A673 (cell line): ENCODE measurements at regions not wholly inside any gene's neighbourhood (a gene's known extent, or its start where the extent isn't known, plus 50 kb on each side); places are given as distances from the start of the nearest gene placed in this dataset.

Experiments used
- BruUV-seq: library from RNA; stranded (reverse); fragments of 400-500 nt; replicated peaks from 2 replicates; lab custom pipeline; 2021; lab: Mats Ljungman, UMichigan
- CTCF ChIA-PET: fragments of 300-600 bp; sonication (Branson Sonifier 250); formaldehyde crosslinking; loops from one replicate; lab custom pipeline; 2022; ENCODE audit warnings: antibody characterized with exemption; lab: Charles Lee
- POLR2A ChIA-PET: fragments of 300-600 bp; sonication (Branson Sonifier 250); formaldehyde crosslinking; loops from one replicate; lab custom pipeline; 2022; ENCODE audit warnings: antibody characterized with exemption; ENCODE audit not compliant: low non-redundant PET; lab: Charles Lee
- DNase-seq: peaks from one replicate; pipeline ENCODE4 v3.0.0-alpha.2; 2015; ENCODE audit warnings: low spot score
- H3K27ac ChIP-seq: fragments of 200-600 bp; sonication (generic); 2 replicates; pipeline ENCODE4 v1.5.1; 2016; ENCODE audit warnings: mixed run types, low read depth, mild to moderate bottlenecking, mixed read lengths, antibody characterized with exemption, low read length; ENCODE audit not compliant: poor library complexity, severe bottlenecking
- H3K27me3 ChIP-seq: fragments of 200-600 bp; sonication (generic); replicated peaks from 2 replicates; pipeline ENCODE4 v1.6.1; 2017; ENCODE audit warnings: mixed run types, low read depth, mild to moderate bottlenecking, mixed read lengths, antibody characterized with exemption, low read length; ENCODE audit not compliant: insufficient read depth, poor library complexity
- H3K36me3 ChIP-seq: fragments of 200-600 bp; sonication (generic); 2 replicates; pipeline ENCODE4 v1.6.1; 2016; ENCODE audit warnings: mixed run types, mild to moderate bottlenecking, mixed read lengths, antibody characterized with exemption, low read length; ENCODE audit not compliant: insufficient read depth, poor library complexity, severe bottlenecking
- H3K4me1 ChIP-seq: fragments of 200-600 bp; sonication (generic); 2 replicates; pipeline ENCODE4 v1.6.1; 2017; ENCODE audit warnings: mixed run types, mild to moderate bottlenecking, mixed read lengths, antibody characterized with exemption, low read length; ENCODE audit not compliant: insufficient read depth, poor library complexity, severe bottlenecking
- H3K4me3 ChIP-seq: fragments of 200-600 bp; sonication (generic); 2 replicates; pipeline ENCODE4 v1.5.1; 2016; ENCODE audit warnings: low read depth, mixed run types, mild to moderate bottlenecking, mixed read lengths, low read length; ENCODE audit not compliant: poor library complexity, severe bottlenecking
- H3K9me3 ChIP-seq: fragments of 200-600 bp; sonication (generic); 2 replicates; pipeline ENCODE4 v1.6.1; 2016; ENCODE audit warnings: mixed run types, low read depth, mild to moderate bottlenecking, mixed read lengths, antibody characterized with exemption, low read length; ENCODE audit not compliant: poor library complexity, severe bottlenecking
- EZH2 ChIP-seq: fragments of 200-600 bp; sonication (generic); IDR thresholded peaks from 2 replicates; pipeline ENCODE4 v1.6.1; 2017; ENCODE audit warnings: borderline replicate concordance, low read depth, mild to moderate bottlenecking, mixed read lengths, antibody characterized with exemption, low read length; ENCODE audit not compliant: poor library complexity, severe bottlenecking
- intact Hi-C: fragments of 100-400 bp; cut with micrococcal nuclease; formaldehyde crosslinking; loops from one replicate; pipeline ENCODE4 v1.10.0; 2022; ENCODE audit not compliant: unreplicated experiment
- TF ChIP-seq, protein P1 (sequence below): fragments of 300-800, 200-600 bp; sonication (generic); conservative IDR thresholded peaks from 2 replicates; pipeline ENCODE4 v1.5.1; 2017; ENCODE audit warnings: low read depth, mild to moderate bottlenecking, antibody characterized with exemption, low read length, moderate library complexity, mixed read lengths

DNA sequence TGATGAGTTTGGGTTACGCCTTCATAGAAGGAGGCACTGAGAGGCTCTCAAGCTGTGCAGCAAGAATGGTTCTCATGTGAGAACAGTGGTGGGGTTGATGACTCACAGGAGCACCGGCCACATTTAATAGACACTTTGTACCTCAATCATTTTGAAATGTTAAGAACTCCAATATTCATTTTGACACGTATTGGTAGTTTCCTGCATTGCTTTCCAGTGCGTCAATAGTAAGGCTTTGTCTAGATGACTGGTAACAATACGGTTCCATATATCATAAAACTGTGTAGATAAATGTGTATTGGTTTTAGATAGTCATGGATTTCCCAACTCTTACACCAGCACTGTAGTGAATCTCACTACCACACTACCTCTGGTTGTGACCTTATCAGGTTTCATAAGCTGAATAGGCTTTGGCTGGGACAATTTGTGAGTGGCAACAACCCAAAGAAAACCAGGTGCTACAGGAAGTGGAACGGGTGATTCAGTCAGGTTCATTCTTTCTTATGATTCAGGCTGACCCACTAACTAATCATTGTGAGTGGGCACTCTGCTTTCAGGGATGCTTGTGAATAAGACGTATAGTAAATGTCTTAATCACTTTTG lies 362.6 kb downstream of the KLF5 start:
- no peak for DNase-seq
- BruUV-seq: no TSS peak
- ChIA-PET CTCF (no interaction called here), POLR2A (no interaction called here)
- Histone ChIP-seq H3K27ac (no peak overlapping the region), H3K36me3 (no peaks in the 10 kb centered on the region), H3K9me3 (no peaks in the 10 kb centered on the region), H3K4me1 (no peaks in the 10 kb centered on the region), H3K27me3 (no peaks in the 10 kb centered on the region), H3K4me3 (no peak overlapping the region)
- TF ChIP-seq, protein P1, sequence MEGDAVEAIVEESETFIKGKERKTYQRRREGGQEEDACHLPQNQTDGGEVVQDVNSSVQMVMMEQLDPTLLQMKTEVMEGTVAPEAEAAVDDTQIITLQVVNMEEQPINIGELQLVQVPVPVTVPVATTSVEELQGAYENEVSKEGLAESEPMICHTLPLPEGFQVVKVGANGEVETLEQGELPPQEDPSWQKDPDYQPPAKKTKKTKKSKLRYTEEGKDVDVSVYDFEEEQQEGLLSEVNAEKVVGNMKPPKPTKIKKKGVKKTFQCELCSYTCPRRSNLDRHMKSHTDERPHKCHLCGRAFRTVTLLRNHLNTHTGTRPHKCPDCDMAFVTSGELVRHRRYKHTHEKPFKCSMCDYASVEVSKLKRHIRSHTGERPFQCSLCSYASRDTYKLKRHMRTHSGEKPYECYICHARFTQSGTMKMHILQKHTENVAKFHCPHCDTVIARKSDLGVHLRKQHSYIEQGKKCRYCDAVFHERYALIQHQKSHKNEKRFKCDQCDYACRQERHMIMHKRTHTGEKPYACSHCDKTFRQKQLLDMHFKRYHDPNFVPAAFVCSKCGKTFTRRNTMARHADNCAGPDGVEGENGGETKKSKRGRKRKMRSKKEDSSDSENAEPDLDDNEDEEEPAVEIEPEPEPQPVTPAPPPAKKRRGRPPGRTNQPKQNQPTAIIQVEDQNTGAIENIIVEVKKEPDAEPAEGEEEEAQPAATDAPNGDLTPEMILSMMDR: no peak
- intact Hi-C loops: no loop called here

DNA sequence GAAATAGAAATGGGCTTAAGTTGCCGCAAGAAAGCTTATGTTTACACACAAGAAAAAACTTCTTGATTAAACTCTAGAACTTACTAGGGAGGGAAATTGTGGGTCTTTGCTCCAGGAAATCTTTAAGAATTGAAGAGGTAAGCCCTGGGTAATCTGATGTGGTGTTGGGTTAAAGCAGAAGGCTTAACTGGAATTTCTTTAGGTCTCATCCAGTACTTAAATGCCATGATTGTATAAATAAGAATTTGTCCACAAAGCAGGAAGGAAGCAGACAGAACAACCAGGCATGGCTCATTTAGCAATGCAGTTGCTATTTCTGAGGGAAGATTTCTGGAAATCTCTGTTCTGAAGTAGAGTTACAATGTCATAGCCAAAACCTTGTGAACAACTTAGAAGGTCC lies 360.4 kb downstream of the KLF5 start:
- H3K4me1 ChIP-seq: no peaks in the 10 kb centered on the region
- CTCF ChIA-PET: no interaction called here
- no peak for DNase-seq
- H3K36me3 ChIP-seq: no peaks in the 10 kb centered on the region
- no peak overlapping the region for H3K4me3 ChIP-seq
- POLR2A ChIA-PET: no interaction called here
- BruUV-seq: no TSS peak
- H3K9me3 ChIP-seq: no peaks in the 10 kb centered on the region
- TF ChIP-seq, protein P1: no peak
- no peak for TF ChIP-seq EZH2
- H3K27me3 ChIP-seq: no peaks in the 10 kb centered on the region
- intact Hi-C loops: loop anchor here (10.0 kb wide), 1 partner anchor 286 kb away; no protein-coding TSS in a partner anchor
- H3K27ac ChIP-seq: no peak overlapping the region

DNA sequence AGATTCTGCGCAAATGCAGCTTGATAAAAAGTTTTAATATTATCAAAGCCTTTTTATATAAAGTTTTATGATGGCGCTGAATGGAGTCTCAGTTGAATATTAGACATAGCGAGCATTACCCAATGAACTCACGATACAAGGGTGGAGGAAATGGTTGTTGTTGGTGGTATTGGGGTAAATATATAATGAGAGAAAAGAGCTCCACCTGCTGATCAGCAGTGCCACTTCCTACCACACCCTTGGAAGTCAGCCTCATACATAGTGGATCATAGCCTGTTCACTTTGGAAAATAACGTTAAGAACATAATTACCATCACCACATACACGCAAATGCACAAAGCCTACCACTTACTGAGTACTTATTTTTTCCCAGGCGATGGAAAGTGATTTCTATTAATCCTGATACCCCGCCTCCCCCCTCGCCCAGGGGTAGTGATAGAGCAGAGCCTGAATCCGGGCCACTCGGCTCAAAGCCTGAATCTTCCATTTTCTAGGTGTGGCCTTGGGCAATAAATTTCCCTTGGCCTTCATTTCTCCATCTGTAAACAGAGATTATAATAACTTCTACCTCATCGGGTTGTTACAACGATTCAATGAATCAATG lies 358.3 kb downstream of the KLF5 start:
- CTCF ChIA-PET: interaction anchor here (0.5 kb wide), 1 partner anchor 296 kb away, joined by 9 read pairs; no protein-coding TSS in a partner anchor

More for the DNA sequence above, 358.3 kb downstream of the KLF5 start:
- H3K27me3 ChIP-seq: no peaks in the 10 kb centered on the region
- no peaks in the 10 kb centered on the region for H3K36me3 ChIP-seq
- H3K4me3 ChIP-seq: no peak overlapping the region
- TF ChIP-seq, protein P1: peak; percentile 57
- no peak for TF ChIP-seq EZH2
- POLR2A ChIA-PET: no interaction called here
- intact Hi-C loops: loop anchor here (10.0 kb wide), 1 partner anchor 288 kb away; no protein-coding TSS in a partner anchor
- no peak overlapping the region for H3K27ac ChIP-seq
- no peaks in the 10 kb centered on the region for H3K9me3 ChIP-seq
- peak; percentile 48 for DNase-seq
- no TSS peak for BruUV-seq
- no peaks in the 10 kb centered on the region for H3K4me1 ChIP-seq
